NCI-H1092 treated with DMSO at 0.1 percent for 48 hours (cell line): ENCODE measurements at regions not wholly inside any gene's neighbourhood (a gene's known extent, or its start where the extent isn't known, plus 50 kb on each side); places are given as distances from the start of the nearest gene placed in this dataset.
A peak's percentile ranks its signal among the peaks of the same experiment; 100 is the strongest.

ENCODE experiments used
- DNase-seq: peaks from one replicate; lab custom pipeline; 2025; lab: John Stamatoyannopoulos, UW

DNA sequence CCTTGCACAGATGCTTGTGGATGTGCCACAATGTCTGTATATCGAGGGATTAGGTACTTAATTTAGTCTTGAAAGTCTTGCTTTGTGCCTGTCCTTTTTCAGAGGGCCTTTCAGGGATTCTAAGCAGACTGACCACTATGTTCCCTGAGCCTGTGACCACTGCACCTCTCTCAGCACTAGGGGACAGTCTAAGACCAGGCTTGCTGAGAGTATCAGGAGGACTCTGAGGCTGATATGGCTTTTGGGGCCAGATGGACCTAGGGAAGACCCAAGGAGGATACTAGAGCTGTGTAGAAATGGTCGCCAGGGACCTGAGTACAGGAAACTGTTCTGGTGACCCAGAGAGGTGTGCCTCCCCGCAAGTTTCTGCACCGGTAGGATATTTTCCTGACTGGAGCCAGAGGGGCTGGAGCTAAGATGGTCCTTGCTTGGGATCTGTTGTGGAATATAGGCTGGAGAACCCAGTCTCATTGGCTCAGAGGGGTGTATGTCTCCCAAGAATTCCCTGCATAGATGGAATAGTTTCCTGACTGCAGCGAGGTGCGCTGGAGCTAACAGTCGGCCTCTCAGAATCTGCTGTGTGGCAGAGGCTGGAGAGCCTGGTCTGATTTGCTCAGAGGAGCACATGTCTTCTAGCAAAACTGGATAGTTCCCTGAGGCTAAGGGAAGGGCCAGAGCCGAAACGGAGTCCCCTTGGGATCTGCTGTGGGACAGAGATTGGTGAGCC lies 213.2 kb upstream of the DCBLD2 start:
- no peak for DNase-seq

- DNase-seq: no peak
Measured at GRCh38 chr3:99111235-99111634, 209.7 kb upstream of the DCBLD2 start.

GRCh38 chr3:99110401-99110800 lies 208.9 kb upstream of the DCBLD2 start:
- no peak for DNase-seq

- DNase-seq: no peak
Measured at GRCh38 chr3:99108508-99108907, 207.0 kb upstream of the DCBLD2 start.

DNA sequence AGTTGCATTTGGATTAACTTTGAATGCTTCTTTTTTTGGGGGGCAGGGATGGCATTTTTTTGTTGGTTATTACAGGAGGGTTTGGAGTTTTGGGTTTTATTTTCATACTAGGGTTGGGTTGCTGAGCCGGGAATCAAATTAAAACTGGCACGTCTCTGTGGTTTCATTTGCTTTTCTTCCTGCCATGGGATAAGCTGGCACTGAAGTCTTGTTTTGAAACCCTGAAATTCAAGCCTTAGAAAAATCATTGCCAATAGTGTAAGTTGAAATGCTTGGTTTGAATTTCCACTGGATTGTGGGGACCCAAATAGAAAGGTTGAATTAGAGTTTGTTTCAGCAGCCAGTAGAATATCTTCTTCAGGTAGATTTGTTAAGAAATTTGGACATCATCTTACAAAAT lies 193.1 kb upstream of the DCBLD2 start:
- DNase-seq: no peak

DNA sequence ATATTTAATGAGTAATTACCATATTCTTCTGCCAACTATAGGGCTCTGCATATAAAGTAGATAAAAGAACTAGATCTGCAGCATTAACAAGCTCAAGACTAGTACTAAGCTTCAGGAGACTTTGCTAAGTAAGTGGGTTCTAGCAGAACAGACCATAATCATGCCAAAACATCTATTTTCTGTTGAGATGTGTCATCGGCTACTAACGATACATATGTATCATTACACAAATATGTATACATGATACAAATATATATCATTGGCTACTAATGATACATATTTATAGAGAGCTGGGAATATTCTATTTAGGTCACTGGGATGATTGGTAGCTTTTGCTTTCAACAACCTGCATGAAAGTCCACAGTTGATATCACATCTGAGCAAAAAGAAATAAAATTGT lies 185.8 kb upstream of the DCBLD2 start:
- DNase-seq: no peak

DNA sequence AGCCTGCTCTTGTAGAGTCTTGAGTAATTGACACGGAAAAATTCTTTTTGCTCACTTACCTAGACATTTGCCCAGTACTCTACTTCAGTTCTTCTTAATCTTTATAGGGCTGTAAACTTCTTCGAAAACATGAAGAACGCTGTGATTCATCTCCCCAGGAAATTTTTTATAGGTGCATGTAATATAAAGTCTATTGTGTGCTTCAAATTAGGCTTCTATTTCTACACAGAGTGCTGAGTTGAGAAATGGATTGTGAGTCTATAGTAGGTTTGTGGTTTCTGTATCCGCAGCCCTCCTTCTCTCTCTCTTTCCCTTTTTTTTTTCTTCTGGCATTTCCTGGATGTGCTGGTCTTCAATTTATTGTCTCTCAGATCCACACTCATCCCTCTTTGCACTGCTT lies 183.3 kb upstream of the DCBLD2 start:
- DNase-seq: no peak

GRCh38 chr3:99084156-99084555 lies 182.7 kb upstream of the DCBLD2 start:
- no peak for DNase-seq

DNA sequence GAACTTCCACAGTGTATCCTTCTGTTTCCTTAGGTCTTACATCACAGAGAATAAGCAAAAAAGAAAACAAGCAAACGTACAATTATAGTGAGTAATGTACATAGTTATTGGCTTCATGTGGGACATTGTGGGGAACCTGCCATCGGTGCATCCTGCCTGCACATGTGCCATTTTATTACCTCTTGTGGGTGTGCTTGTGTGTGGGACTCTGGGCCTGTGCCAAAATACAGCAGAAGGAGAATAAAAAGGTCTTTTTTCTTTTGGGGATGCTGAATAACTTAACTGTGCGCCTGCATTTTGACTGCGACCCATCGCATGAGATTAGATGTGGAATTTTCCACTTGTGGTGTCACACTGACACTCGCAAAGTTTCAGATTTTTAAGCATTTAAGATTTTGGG lies 169.6 kb upstream of the DCBLD2 start:
- no peak for DNase-seq

DNA sequence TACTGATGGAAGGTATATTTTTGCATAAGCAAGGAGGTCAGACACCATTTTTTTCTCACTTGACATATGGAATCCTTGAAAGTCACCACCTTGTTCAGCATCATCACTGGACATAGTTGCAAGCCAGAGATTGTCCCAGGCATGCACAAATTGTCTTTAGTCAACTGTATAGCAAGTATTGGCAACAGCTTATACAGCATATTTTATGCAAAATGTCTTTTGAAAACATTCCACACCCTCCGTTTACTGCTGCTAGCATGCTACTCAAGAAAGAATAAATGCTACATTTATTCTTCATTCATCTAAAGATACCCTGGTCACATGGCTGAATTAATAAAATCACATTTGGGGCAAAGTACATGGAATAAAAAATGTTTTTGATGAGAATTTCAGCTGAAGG lies 168.5 kb upstream of the DCBLD2 start:
- DNase-seq: no peak

DNA sequence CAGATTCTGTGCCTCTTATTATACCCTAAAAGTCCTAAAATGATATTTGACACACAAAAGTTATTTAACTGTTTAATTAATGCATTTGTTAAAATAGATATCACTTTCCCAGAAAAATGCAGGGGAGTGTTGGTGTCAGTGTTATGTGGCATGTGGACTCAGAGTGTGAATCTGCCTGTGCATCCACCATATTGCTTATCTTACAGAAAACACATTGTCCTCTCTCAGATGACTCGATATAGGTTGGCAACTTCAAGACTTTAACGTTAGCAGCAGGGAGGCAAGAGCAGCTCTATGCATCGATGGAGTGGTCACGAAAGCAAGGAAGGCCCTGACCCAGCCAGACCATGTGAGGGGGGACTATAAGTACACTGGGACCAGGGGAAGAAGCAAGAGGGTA lies 165.4 kb upstream of the DCBLD2 start:
- DNase-seq: no peak

DNA sequence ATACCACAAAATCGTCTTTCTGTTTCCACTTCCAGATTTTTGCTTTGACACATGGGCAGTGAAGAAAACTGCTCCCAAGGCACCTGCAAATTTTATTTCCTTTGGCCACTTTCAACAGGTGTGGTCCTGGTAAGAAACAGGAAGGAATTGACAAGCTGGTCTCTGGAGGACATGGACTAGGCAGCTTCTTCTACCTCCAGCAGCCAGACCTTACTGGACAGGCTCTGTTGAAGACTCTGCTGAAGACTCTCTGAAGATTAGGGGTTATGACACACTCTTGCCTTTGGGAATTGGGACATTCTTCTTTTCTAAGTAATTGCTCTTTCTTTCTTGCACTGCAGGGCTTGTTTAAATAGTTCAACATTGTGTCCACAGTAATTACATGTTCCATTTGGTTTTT lies 147.7 kb upstream of the DCBLD2 start:
- no peak for DNase-seq

GRCh38 chr3:99041747-99042146 lies 140.3 kb upstream of the DCBLD2 start:
- DNase-seq: no peak

DNA sequence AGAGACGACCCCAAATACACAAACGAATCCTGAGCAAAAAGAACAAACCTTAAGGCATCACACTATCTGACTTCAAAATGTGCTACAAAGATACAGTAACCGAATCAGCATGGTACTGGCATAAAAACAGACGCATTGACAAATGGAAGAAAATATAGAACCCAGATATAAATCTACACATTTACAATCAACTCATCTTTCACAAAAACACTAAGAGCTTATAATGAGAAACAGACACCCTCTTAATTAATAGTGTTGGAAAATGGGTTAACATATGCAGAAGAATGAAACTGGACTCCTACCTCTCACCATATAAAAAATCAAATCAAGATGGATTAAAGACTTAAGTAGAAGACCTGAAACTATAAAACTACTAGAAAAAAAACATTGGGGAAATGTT lies 130.3 kb upstream of the DCBLD2 start:
- DNase-seq: no peak

- DNase-seq: peak; percentile 28
Measured at GRCh38 chr3:99023590-99024192, 122.2 kb upstream of the DCBLD2 start.

DNA sequence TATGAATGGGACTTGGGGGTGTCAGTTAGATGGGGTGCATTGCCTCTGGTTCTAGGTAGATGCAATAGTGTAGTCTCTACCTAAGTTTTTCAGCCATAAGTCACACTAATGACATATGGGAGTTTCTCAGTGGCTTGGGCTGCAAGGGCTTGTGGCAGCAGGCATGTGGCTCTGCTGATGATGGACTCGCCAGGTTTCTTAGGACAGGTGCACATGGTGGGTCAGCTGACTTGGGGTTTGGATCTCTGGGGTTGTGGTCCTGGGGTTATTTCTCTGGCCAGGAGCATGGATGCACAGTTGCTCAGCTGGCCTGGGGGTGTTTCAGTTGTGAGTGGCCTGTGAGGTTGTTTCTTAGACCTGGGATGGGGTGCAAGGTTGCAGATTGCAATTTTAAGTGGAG lies 120.0 kb upstream of the DCBLD2 start:
- no peak for DNase-seq

- no peak for DNase-seq
Measured at GRCh38 chr3:99016452-99016851, 115.0 kb upstream of the DCBLD2 start.

GRCh38 chr3:99013777-99014315 lies 112.4 kb upstream of the DCBLD2 start:
- no peak for DNase-seq

DNA sequence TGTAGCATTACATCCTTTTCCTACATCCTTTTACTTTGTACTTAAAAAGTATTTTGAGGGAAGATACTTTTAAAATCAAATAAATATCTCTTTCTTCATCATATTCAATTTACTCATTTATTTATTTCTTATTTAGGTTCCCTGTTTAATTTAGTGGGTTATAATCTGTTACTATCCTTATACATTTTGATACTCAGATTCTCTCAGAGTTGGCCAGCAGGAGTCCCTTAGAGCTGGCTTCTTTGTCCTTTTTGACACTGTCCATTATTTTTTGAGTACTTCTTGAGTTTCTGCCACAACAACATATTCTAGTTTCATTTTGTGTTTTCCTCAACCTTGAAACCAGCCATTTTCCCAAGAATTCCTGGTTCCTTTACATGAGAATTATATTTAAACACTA lies 111.6 kb upstream of the DCBLD2 start:
- no peak for DNase-seq

- DNase-seq: no peak
Measured at GRCh38 chr3:99012051-99012450, 110.6 kb upstream of the DCBLD2 start.

- no peak for DNase-seq
Measured at GRCh38 chr3:99009851-99010250, 108.4 kb upstream of the DCBLD2 start.

GRCh38 chr3:99006686-99007085 lies 105.2 kb upstream of the DCBLD2 start:
- no peak for DNase-seq

GRCh38 chr3:98999675-99000074 lies 98.2 kb upstream of the DCBLD2 start:
- no peak for DNase-seq
